Spleen (tissue), 11 donors: ENCODE measurements at regions not wholly inside any gene's neighbourhood (a gene's known extent, or its start where the extent isn't known, plus 50 kb on each side); places are given as distances from the start of the nearest gene placed in this dataset.

ENCODE experiments used
- DNase-seq: peaks from one replicate; pipeline ENCODE4 v3.0.0-alpha.2; 2020
- H3K27ac ChIP-seq, 8 donors: fragments of 200-600 bp; sonication (generic) in 7 of 8; 1 replicate in 4 of 8; 2 replicates in 4 of 8; pipeline versions ENCODE4 v1.5.0 to v1.8.0; 2016 to 2021; ENCODE audit warnings: inconsistent platforms in 4 of 8, mild to moderate bottlenecking in 4 of 8, moderate library complexity in 1 of 8
- H3K27me3 ChIP-seq, 7 donors: fragments of 200-600 bp; sonication (generic) in 6 of 7; replicated peaks in 1 of 7; 1 replicate in 4 of 7; 2 replicates in 3 of 7; pipeline versions ENCODE4 v1.5.0 to v1.8.0; 2016 to 2021; ENCODE audit warnings: inconsistent platforms in 3 of 7, mild to moderate bottlenecking in 1 of 7
- H3K36me3 ChIP-seq, 6 donors: fragments of 200-600 bp; sonication (generic) in 5 of 6; 1 replicate in 4 of 6; 2 replicates in 2 of 6; pipeline versions ENCODE4 v1.5.0 to v1.8.0; 2016 to 2021; ENCODE audit warnings: inconsistent platforms in 2 of 6
- H3K4me1 ChIP-seq, 6 donors: fragments of 200-600 bp; sonication (generic) in 5 of 6; 1 replicate in 3 of 6; 2 replicates in 3 of 6; pipeline versions ENCODE4 v1.5.0 to v1.8.0; 2016 to 2021; ENCODE audit warnings: inconsistent platforms in 3 of 6
- H3K4me3 ChIP-seq, 8 donors: fragments of 200-600 bp; sonication (generic) in 7 of 8; 1 replicate in 4 of 8; 2 replicates in 4 of 8; pipeline versions ENCODE4 v1.5.0 to v1.8.0; 2016 to 2021; ENCODE audit warnings: inconsistent platforms in 4 of 8, mild to moderate bottlenecking in 4 of 8, moderate library complexity in 2 of 8
- H3K9me3 ChIP-seq, 8 donors: fragments of 200-600 bp; sonication (generic) in 7 of 8; 1 replicate in 4 of 8; 2 replicates in 4 of 8; pipeline versions ENCODE4 v1.5.0 to v1.8.0; 2016 to 2021; ENCODE audit warnings: inconsistent platforms in 4 of 8
- CTCF ChIP-seq, 11 experiments: fragments of 200-600 bp in 7 of 11; fragments of 450-650 bp in 4 of 11; sonication (generic) in 4 of 11; IDR thresholded peaks in 8 of 11; conservative IDR thresholded peaks in 3 of 11; 1 replicate in 7 of 11; 2 replicates in 4 of 11; pipeline versions ENCODE4 v1.4.0 to v1.8.0; 2016 to 2021; ENCODE audit warnings: antibody characterized with exemption in 11 of 11, inconsistent platforms in 4 of 11, mild to moderate bottlenecking in 1 of 11
- POLR2A ChIP-seq, 3 donors: fragments of 450-650 bp; IDR thresholded peaks; one replicate each; pipeline ENCODE4 v1.5.1; 2017; ENCODE audit warnings: antibody characterized with exemption in 3 of 3, mild to moderate bottlenecking in 1 of 3
- POLR2AphosphoS5 ChIP-seq, 3 donors: sonication (generic); formaldehyde crosslinking; IDR thresholded peaks; one replicate each; pipeline ENCODE4 v1.5.1; 2017; ENCODE audit warnings: antibody characterized with exemption in 3 of 3
- WGBS, 5 donors: extraction: QIAGEN DNeasy Blood & Tissue Kit in 3 of 5; methylation state at CpG; one replicate each; pipeline versions ENCODE4 v1.1.5 to v1.1.7; 2013 to 2018; 5-methylcytosine and 5-hydroxymethylcytosine counted together
- intact Hi-C: fragments of 100-400 bp; cut with DNase I; formaldehyde crosslinking; loops from one replicate; pipeline ENCODE4 v1.15.0; 2023; ENCODE audit warnings: low total_unique reads
- donor health status: healthy with polysubstance abuse.
- donor health status: DM: no; HTN: no; CAD: no; lungs with moderate emphysema.
- donor health status: DM: no; HTN: no; CAD: no.
- donor health status: Bipolar disorder and iron deficiency.
- donor health status: healthy.
- donor health status: DM: no; HTN: no; CAD: no.
- donor health status: DM: yes; HTN: yes; CAD: no.

GRCh38 chr18:2391470-2391869 lies 179.8 kb downstream of the METTL4 start:
- WGBS, 5 donors: 77 to 89% (median 83%) methylated on average over 6 of the region's 6 CpGs
- no peak for DNase-seq
- intact Hi-C loops: no loop called here
- TF ChIP-seq CTCF (IDR thresholded peaks at IDR 0.05 in 8 of 11, conservative IDR thresholded peaks at IDR 0.05 in 3 of 11) (no peak), POLR2AphosphoS5 (IDR thresholded peaks at IDR 0.05) (no peak), POLR2A (IDR thresholded peaks at IDR 0.05) (no peak)
- no peaks in the 10 kb centered on the region for H3K4me1 ChIP-seq
- no peaks in the 10 kb centered on the region for H3K27me3 ChIP-seq
- H3K4me3 ChIP-seq: no peak overlapping the region
- H3K27ac ChIP-seq: no peak overlapping the region
- H3K36me3 ChIP-seq: no peaks in the 10 kb centered on the region
- peaks cover 0 to 22% (median 18%) of the 10 kb centered on the region in 8 donors for H3K9me3 ChIP-seq

GRCh38 chr18:2392446-2392845 lies 178.9 kb downstream of the METTL4 start:
- Histone ChIP-seq H3K27me3 (no peaks in the 10 kb centered on the region), H3K36me3 (no peaks in the 10 kb centered on the region), H3K4me1 (no peaks in the 10 kb centered on the region), H3K9me3 (peaks cover 0 to 12% (median 8%) of the 10 kb centered on the region in 8 donors), H3K27ac (no peak overlapping the region), H3K4me3 (no peak overlapping the region)
- intact Hi-C loops: no loop called here
- no peak for DNase-seq
- WGBS, 5 donors: 71 to 80% (median 78%) methylated on average over 2 of the region's 2 CpGs
- TF ChIP-seq POLR2AphosphoS5 (IDR thresholded peaks at IDR 0.05): no peak
- no peak for TF ChIP-seq CTCF (IDR thresholded peaks at IDR 0.05 in 8 of 11, conservative IDR thresholded peaks at IDR 0.05 in 3 of 11)
- TF ChIP-seq POLR2A (IDR thresholded peaks at IDR 0.05): no peak

- no peaks in the 10 kb centered on the region for H3K36me3 ChIP-seq
- no peaks in the 10 kb centered on the region for H3K9me3 ChIP-seq
- no peak overlapping the region for H3K4me3 ChIP-seq
- intact Hi-C loops: no loop called here
- TF ChIP-seq CTCF (IDR thresholded peaks at IDR 0.05 in 8 of 11, conservative IDR thresholded peaks at IDR 0.05 in 3 of 11): no peak
- TF ChIP-seq POLR2AphosphoS5 (IDR thresholded peaks at IDR 0.05): no peak
- TF ChIP-seq POLR2A (IDR thresholded peaks at IDR 0.05): no peak
- H3K27me3 ChIP-seq: no peaks in the 10 kb centered on the region
- no peaks in the 10 kb centered on the region for H3K4me1 ChIP-seq
- no peak overlapping the region for H3K27ac ChIP-seq
- no peak for DNase-seq
- WGBS, 5 donors: 78 to 88% (median 84%) methylated on average over 7 of the region's 7 CpGs
Observed at GRCh38 chr18:2394684-2395083, 176.6 kb downstream of the METTL4 start.

- WGBS, 5 donors: 62 to 80% (median 76%) methylated on average over 3 of the region's 3 CpGs
- no peaks in the 10 kb centered on the region for H3K36me3 ChIP-seq
- H3K27ac ChIP-seq: no peak overlapping the region
- no peaks in the 10 kb centered on the region for H3K4me1 ChIP-seq
- H3K4me3 ChIP-seq: no peak overlapping the region
- intact Hi-C loops: no loop called here
- H3K27me3 ChIP-seq: no peaks in the 10 kb centered on the region
- H3K9me3 ChIP-seq: no peaks in the 10 kb centered on the region
- TF ChIP-seq POLR2AphosphoS5 (IDR thresholded peaks at IDR 0.05) (no peak), POLR2A (IDR thresholded peaks at IDR 0.05) (no peak), CTCF (IDR thresholded peaks at IDR 0.05 in 8 of 11, conservative IDR thresholded peaks at IDR 0.05 in 3 of 11) (no peak)
- DNase-seq: no peak
Observed at GRCh38 chr18:2395427-2396161, 175.7 kb downstream of the METTL4 start.
